Type B pancreatic cell (in vitro differentiated cells): ENCODE measurements at regions not wholly inside any gene's neighbourhood (a gene's known extent, or its start where the extent isn't known, plus 50 kb on each side); places are given as distances from the start of the nearest gene placed in this dataset.

Source experiments
- DNase-seq: peaks from one replicate; pipeline ENCODE4 v3.0.0; 2021; ENCODE audit warnings: mixed read lengths; ENCODE audit not compliant: unreplicated experiment; ENCODE audit errors: extremely low spot score
- H3K27ac Mint-ChIP-seq: 2 replicates; pipeline ENCODE4 v1.8.0; 2021; ENCODE audit warnings: mild to moderate bottlenecking, mixed read lengths
- H3K27me3 Mint-ChIP-seq: 2 replicates; pipeline ENCODE4 v1.8.0; 2021; ENCODE audit warnings: mixed read lengths
- H3K36me3 Mint-ChIP-seq: 2 replicates; pipeline ENCODE4 v1.8.0; 2021; ENCODE audit warnings: mixed read lengths
- H3K4me1 Mint-ChIP-seq: one replicate; pipeline ENCODE4 v1.8.0; 2021; ENCODE audit warnings: mixed read lengths; ENCODE audit not compliant: unreplicated experiment
- H3K4me3 Mint-ChIP-seq: 2 replicates; pipeline ENCODE4 v1.8.0; 2021; ENCODE audit warnings: mild to moderate bottlenecking, mixed read lengths
- H3K9me3 Mint-ChIP-seq: 2 replicates; pipeline ENCODE4 v1.8.0; 2021; ENCODE audit warnings: mixed read lengths
- TF ChIP-seq, protein P1 (sequence below): fragments of 200-600 bp; sonication (generic); conservative IDR thresholded peaks from 2 replicates; pipeline ENCODE4 v1.5.0; 2021; ENCODE audit warnings: antibody characterized with exemption, mild to moderate bottlenecking

DNA sequence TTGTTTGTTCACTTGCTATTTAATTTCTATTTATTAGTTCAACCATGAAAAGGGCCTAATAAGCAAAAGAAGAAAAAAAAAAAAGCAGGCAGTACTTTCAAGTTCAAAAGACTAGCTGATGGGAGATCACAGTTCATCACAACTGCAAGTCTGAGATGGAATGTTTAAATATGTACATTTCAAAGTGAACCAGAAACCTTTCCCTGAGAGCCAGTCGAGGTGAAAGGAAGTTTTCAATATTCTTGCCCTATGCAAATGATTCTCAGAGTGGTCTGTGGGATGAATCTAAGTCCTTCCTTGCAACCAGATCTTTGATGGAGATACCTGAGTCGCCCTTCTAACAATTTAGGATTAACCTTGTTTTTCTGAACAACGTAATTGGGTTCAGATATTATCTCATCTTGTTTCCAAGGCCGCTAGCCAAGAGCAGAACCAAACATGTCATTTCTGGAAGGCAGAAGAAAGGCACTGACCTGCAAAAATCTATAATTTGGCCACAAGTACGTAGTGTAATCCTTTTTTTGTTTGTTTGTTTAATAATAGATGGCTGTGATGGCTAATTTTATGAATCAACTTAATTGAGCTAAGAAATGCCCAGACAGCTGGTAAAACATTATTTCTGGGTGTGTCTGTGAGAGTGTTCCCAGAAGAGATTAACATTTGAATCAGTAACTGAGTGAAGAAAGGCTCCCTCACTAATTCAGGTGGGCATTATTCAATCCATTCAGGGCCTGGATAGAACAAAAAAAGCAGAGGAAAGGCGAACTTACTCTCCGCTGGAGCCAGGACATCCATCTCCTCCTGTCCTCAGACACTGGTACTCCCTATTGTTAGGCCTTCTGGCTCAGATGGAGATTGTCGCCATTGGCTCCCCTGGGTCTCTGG lies 171.1 kb upstream of the TMPO start:
- DNase-seq: no peak
- TF ChIP-seq, protein P1, sequence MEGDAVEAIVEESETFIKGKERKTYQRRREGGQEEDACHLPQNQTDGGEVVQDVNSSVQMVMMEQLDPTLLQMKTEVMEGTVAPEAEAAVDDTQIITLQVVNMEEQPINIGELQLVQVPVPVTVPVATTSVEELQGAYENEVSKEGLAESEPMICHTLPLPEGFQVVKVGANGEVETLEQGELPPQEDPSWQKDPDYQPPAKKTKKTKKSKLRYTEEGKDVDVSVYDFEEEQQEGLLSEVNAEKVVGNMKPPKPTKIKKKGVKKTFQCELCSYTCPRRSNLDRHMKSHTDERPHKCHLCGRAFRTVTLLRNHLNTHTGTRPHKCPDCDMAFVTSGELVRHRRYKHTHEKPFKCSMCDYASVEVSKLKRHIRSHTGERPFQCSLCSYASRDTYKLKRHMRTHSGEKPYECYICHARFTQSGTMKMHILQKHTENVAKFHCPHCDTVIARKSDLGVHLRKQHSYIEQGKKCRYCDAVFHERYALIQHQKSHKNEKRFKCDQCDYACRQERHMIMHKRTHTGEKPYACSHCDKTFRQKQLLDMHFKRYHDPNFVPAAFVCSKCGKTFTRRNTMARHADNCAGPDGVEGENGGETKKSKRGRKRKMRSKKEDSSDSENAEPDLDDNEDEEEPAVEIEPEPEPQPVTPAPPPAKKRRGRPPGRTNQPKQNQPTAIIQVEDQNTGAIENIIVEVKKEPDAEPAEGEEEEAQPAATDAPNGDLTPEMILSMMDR: no peak
- Mint-ChIP-seq H3K36me3 (no peaks in the 10 kb centered on the region), H3K9me3 (no peaks in the 10 kb centered on the region), H3K4me1 (no peaks in the 10 kb centered on the region), H3K27me3 (no peaks in the 10 kb centered on the region), H3K27ac (no peak overlapping the region), H3K4me3 (no peak overlapping the region)

DNA sequence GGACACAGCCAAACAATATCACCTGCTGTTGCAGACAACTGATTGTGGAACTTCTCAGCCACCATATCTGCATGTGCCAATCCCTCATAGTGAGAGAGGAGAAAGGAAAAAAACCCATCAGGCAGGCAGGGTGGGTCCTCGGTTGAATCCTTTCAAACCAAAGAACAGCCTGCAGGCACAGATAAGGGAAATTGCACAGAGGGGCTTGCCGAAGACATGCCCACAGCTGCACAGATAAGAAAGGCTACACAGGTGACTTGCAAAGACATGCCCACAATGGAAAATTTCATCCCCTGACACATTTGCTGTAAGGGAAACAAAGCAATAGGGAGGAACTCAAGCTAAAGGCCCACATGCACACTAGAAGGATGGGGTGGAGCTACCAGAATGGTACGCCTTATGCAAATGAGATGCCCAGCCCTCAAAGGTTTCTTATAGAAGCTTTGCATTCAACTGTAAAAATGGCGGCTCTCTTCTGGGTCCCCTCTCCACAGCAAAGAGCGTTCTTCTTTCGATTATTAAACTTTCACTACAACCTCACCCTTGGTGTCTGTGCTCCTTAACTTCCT lies 170.0 kb upstream of the TMPO start:
- Mint-ChIP-seq H3K27ac (no peak overlapping the region), H3K4me3 (no peak overlapping the region)
- TF ChIP-seq, protein P1: no peak

DNA sequence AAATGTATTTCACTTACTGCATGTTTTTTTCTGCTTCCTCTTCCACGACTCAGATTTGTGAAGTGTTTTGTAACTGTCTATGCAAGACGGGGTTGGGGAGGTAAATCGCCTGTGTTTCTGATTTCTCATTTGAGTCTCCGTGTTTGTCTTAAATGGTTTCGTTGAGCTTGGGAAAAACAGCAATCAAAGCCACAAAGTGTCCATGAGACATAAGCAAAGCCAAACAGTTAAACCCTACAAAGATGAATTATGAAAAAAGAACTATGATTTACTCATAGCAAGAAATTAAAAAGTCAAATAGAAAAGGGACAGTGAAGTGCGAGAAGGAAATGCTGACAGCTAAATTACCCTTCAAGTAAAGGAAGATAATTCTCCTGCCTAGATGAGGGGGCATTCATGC lies 164.3 kb upstream of the TMPO start:
- no peaks in the 10 kb centered on the region for H3K36me3 Mint-ChIP-seq
- H3K27me3 Mint-ChIP-seq: peaks cover 6% of the 10 kb centered on the region
- no peak overlapping the region for H3K4me3 Mint-ChIP-seq
- peaks cover 7% of the 10 kb centered on the region for H3K4me1 Mint-ChIP-seq
- no peak overlapping the region for H3K27ac Mint-ChIP-seq
- H3K9me3 Mint-ChIP-seq: no peaks in the 10 kb centered on the region
- TF ChIP-seq, protein P1: no peak
- DNase-seq: no peak

More for the DNA sequence above, 170.0 kb upstream of the TMPO start:
- Mint-ChIP-seq H3K4me1 (no peaks in the 10 kb centered on the region), H3K27me3 (no peaks in the 10 kb centered on the region), H3K36me3 (no peaks in the 10 kb centered on the region), H3K9me3 (no peaks in the 10 kb centered on the region)
- DNase-seq: no peak

DNA sequence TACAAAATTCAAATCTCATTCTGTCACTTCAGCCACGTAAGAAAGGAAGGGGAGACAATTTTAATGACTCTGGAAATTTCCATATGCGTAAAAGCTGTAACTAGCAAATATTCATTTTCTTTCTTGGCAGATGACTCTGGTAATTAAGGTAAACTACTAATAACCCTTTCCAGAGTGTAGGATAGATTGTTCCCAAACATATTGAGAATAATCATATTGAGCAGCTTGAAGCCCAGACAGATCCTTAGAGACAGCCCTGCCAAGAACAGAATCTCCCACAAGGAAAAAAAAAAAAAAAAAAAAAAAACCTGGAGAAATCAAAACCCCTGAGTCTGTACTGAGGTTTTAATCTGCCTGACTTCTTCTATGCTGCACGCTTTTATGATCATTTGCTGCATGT lies 163.6 kb upstream of the TMPO start:
- Mint-ChIP-seq H3K4me1 (peaks cover 7% of the 10 kb centered on the region), H3K27me3 (peaks cover 6% of the 10 kb centered on the region), H3K36me3 (no peaks in the 10 kb centered on the region), H3K27ac (no peak overlapping the region), H3K9me3 (no peaks in the 10 kb centered on the region), H3K4me3 (no peak overlapping the region)
- TF ChIP-seq, protein P1: no peak
- no peak for DNase-seq

DNA sequence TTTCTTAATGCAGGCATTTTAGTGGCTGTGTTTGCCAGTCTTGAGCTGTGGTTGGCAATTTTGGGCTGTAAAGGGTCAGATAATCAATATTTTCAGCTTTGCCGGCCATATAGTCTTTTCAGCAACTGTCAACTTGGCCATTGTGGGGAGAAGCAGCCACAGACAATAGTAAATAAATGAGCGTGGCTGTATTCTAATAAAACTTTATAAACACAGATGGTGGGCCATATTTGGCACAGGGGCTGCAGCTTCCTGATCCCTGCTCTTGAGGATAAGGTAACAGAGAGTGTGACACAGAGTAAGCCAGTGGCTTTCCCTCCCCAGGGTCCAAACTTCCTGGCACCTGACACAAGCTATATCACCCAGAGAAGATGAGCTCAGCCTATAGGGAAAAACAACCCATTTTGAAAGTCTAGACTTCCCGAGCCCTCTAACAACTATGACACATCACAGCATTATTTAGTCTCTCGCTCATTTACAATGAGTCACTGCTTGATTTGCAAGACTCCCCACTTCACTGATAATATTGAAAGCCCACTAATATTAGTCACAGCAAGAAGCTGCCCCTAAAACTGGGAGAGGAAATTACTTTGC lies 163.1 kb upstream of the TMPO start:
- peaks cover 7% of the 10 kb centered on the region for H3K4me1 Mint-ChIP-seq
- no peak overlapping the region for H3K4me3 Mint-ChIP-seq
- no peak for DNase-seq

More for the DNA sequence above, 163.1 kb upstream of the TMPO start:
- Mint-ChIP-seq H3K36me3 (no peaks in the 10 kb centered on the region), H3K27ac (no peak overlapping the region), H3K9me3 (no peaks in the 10 kb centered on the region), H3K27me3 (peaks cover 6% of the 10 kb centered on the region)
- TF ChIP-seq, protein P1: no peak
